SK-N-MC (cell line): ENCODE measurements at regions not wholly inside any gene's neighbourhood (a gene's known extent, or its start where the extent isn't known, plus 50 kb on each side); places are given as distances from the start of the nearest gene placed in this dataset.

Source experiments
- EZH2 ChIP-seq: fragments of 200-600 bp; sonication (generic); IDR thresholded peaks from one replicate; pipeline ENCODE4 v1.6.1; 2017; ENCODE audit warnings: antibody characterized with exemption
- FOXP2 ChIP-seq: optimal IDR thresholded peaks from 2 replicates; pipeline ENCODE3; 2011; ENCODE audit warnings: mild to moderate bottlenecking, moderate library complexity; ENCODE audit not compliant: insufficient read depth; ENCODE audit errors: extremely low read length, control extremely low read depth
- POLR2AphosphoS5 ChIP-seq: IDR thresholded peaks from 2 replicates; pipeline ENCODE4 v1.6.1; 2012; ENCODE audit warnings: mild to moderate bottlenecking, low read depth, low read length, borderline replicate concordance

DNA sequence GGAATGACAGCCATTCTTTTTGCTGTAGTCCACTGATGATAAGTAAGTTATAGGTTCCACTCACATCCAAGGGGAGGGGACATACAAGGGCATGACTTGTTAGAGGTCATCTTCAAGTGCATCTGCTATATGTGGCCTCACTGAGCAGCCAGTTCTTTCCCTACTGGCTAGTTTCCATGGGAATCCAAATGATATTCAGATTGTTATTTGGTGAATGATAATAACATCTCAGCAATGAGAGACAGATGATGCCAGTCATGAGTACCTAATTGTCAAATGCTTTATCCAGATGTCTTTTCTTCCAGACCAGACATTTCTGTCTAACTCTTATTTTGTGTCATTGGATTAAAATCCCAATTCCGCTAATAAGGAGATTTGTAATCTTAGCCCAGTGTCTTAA lies 460.4 kb upstream of the BOD1L1 start:
- TF ChIP-seq FOXP2, result no peak
- TF ChIP-seq POLR2AphosphoS5, result no peak
- no peak for TF ChIP-seq EZH2
